ENCODE measurements at regions not wholly inside any gene's neighbourhood (a gene's known extent, or its start where the extent isn't known, plus 50 kb on each side); places are given as distances from the start of the nearest gene placed in this dataset.

DNA sequence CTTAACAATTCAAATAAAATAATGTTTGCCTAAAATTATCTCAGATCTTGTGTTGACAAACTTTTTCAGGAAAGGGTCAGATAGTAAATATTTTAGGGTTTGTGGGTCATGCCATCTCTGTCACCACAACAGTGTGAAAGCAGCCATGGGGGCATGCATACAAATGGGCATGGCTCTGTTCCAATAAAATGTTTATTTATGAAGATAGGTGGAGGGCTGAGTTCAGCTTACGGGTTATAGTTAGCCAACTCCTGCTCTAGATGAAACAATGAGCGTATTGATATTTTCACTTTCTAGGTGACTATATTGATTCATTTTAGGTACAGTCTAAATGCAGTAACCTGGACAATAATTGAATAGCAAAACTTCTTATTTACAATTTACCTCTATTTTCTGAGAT lies 533.8 kb upstream of the CLINT1 start:
- DNase-seq = no peak

DNA sequence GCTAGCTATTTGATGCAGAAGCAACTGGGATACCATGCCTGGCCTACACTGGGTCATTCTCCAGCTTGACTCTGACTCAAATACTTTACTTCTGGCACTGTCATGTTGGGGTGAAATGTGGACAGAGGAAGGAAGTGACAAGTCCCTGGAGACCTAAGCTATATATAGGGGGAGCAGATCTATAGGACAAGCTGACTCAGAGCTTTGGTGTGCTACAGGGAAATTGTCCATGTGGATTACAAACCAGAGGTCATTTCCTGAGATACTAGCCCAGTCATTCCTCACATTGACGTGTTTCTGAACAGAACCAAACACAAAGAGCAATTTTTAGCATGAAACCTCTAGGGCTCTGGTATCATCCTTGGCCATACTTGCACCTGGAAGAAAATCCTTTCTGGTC lies 531.6 kb upstream of the CLINT1 start:
- DNase-seq = peak; percentile 48 to 88

DNA sequence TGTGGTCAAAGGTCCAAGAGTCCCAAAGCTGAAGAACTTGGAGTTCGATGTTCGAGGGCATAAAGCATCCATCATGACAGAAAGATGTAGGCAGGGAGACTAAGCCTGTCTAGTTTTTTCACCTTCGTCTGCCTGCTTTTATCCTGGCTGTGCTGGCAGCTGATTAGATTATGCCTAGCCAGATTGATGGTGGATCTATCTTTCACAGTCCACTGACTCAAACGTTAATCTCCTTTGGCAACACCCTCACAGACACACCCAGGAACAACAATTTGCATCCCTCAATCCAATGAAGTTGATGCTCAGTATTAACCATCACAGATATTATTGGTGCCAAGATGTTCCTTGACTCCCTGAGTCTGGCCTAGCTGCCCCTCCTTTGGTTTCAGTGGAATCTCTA lies 530.8 kb upstream of the CLINT1 start:
- DNase-seq = no peak

DNA sequence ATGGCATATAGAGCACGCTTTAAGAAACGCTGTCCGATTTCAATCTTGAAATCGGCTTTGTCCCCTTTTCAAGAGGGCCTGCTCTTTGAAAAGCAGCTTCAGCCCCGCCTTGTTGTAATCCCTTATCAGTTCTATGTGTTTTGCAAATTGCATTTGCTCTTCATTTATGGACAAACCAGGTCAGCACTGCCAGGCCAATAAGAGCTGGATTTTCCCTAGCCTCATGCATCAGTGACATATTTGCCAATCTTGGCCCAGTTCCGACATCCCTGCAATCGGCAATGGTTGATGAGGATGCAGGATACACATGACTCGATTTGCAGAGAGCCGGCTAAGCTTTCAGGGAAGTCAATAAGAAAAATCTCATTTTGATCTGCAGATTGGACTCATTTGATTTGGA lies 529.1 kb upstream of the CLINT1 start:
- no peak for DNase-seq

- DNase-seq = no peak
Measured at GRCh38 chr5:158387499-158387898, 528.6 kb upstream of the CLINT1 start.

DNA sequence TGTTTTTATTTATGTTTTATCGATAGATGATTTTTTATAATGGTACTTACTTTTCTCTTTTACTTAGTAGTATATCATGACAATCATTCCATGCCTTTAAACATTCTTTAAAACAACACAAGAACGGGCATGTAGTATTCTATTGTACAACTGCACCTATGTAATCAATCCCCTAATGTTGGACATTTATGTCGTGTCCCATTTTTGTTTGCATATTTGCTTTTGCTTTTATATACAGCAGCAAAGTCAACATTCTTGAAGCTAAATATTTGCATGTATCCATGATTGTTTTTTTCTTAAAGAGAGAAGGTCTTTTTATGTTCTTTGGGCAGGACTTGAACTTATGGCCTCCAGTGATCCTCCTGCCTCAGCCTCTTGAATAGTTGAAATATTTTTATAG lies 527.0 kb upstream of the CLINT1 start:
- DNase-seq = no peak

- peak; percentile 78 to 94 for DNase-seq
Measured at GRCh38 chr5:158384535-158385481, 525.9 kb upstream of the CLINT1 start.

DNA sequence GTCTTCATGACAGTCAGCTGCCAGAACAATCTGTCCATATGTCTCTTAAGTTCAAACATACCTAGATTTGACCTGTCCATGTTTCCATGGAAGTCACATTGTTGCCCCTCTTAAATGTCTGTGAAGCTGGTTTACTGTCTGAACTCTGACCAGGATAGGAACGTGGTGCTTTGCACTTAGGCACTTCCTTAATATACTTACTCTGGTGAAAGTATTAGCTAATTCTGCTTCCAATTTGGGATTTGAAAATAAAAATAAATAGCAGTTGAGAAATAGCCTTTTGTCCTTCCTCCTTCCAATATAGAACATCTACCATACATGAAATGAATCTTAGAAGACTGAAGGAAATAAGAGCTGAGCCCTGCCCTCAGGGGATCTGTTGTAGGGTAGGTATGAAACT lies 524.5 kb upstream of the CLINT1 start:
- DNase-seq = no peak

- peak; percentile 82 to 92 for DNase-seq
Measured at GRCh38 chr5:158382473-158382872, 523.5 kb upstream of the CLINT1 start.

GRCh38 chr5:158381614-158382160 lies 522.7 kb upstream of the CLINT1 start:
- DNase-seq = no peak

- DNase-seq = no peak
Measured at GRCh38 chr5:158380661-158381060, 521.7 kb upstream of the CLINT1 start.

DNA sequence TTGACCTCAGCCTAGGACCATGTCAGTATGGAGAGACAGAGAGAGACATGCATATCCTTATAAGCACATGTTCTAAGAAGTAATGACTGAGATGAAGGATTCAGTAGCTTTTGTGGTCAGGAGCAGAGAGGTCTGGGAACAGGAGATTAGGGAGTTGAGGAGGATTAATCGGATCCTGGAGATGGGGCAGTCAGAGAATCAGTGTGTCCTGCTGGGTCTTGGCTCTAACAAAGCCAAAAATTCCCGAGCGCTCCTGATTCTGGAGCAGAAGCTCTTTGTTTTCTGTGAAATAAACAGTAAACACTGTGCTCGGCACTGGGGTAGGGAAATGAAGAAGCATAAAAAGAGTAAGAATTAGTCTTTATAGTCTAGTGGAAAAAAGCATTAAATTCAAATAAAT lies 520.0 kb upstream of the CLINT1 start:
- no peak for DNase-seq

- no peak for DNase-seq
Measured at GRCh38 chr5:158376679-158377078, 517.7 kb upstream of the CLINT1 start.

DNA sequence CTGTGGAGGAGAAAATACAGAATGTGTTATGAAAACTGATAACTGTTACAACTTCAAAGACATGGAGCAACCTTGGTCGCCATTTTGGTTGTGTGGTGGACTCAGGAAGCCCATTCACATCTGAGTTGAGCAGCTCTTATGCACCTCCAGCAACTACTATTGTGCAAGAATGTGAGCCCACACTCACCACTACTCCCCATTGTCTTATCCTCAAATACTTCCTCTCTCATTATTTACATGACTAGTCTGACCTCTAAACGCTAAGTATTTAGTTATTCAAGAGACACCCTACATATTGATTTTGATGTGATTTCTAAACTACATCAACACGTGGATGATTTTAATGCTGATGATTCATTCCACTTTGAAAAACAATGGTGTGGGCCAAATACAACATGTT lies 516.6 kb upstream of the CLINT1 start:
- DNase-seq = no peak

DNA sequence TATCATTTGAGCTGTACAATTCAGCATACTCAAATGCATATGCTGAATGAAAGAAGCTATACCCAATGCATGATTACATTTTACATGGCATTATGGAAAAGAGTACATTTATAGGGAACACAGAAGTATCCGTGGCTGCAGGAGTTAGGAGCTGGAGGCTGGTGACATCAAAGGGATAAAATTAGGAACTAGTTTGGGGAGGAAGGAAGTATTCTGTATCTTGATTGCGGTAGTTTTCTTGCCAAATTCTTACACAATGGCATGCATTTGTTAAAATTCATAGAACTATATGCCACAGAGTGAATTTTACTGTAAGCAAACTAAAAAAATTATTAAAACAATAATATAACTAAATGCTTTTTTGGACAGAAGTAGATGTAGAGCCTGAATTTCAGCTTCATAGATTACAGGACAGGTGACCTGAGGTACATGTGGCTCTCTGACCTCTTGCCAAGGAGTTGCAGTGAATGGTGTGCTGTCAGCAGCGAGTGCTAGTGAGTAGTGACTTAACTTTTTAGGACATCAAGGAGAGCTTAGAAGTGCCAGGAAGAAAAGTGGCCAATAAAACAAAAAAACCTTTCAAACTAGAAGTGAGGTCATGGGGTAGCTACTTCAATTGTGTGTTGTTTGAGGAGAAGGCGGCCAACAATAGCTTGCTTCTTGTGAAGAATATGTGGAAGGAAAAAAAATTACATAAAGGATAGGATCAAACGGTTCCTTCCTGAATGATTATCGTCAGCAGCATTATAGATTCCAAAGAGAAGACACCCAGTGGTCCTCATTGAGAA lies 514.9 kb upstream of the CLINT1 start:
- DNase-seq = no peak

GRCh38 chr5:158369241-158369640 lies 510.3 kb upstream of the CLINT1 start:
- DNase-seq = no peak

DNA sequence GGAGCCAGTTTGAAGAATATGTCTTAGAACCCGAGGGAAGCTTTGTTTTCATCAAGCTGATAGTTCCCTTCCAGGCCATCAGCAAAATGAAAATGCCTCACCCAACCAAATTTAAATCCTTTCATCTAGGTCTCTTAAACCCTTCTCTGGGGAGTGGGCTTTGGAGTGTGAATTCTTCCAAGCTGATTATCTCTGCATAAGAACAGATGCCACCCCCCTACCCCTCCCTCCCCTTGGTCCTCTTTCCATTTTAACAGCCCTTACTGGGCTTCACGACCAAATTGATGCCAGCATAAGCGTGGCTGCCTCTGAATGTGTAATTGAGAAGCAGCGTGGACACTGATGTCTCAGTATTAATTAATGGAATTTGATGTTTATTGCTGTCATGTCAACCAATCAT lies 509.7 kb upstream of the CLINT1 start:
- no peak for DNase-seq

- DNase-seq = no peak
Measured at GRCh38 chr5:158364367-158364766, 505.4 kb upstream of the CLINT1 start.

GRCh38 chr5:158354958-158355357 lies 496.0 kb upstream of the CLINT1 start:
- no peak for DNase-seq

- DNase-seq = no peak
Measured at GRCh38 chr5:158351485-158352125, 492.7 kb upstream of the CLINT1 start.

DNA sequence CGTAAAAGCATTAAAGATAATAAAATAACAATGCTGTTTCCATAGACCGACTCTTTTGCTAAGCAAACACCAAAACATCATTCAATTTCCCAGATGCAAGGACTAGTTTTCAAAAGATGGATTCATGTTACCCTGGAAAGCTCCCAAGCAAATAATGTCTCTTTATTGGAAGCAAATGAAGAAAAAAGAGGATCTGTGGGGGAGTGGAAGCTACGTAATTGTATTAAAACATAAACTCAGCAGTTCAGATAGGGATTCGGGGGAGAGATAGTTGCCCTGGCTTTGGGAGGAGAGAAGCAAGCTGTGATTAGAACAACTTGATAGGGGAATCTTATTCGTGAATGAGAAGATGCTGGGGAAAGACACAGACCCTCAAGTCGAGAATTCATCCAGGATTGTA lies 491.0 kb upstream of the CLINT1 start:
- no peak for DNase-seq

- no peak for DNase-seq
Measured at GRCh38 chr5:158344376-158344775, 485.4 kb upstream of the CLINT1 start.

- no peak for DNase-seq
Measured at GRCh38 chr5:158340608-158341007, 481.7 kb upstream of the CLINT1 start.
